A673 (cell line): ENCODE measurements at regions not wholly inside any gene's neighbourhood (a gene's known extent, or its start where the extent isn't known, plus 50 kb on each side); places are given as distances from the start of the nearest gene placed in this dataset.

Experiments
- BruUV-seq: library from RNA; stranded (reverse); fragments of 400-500 nt; replicated peaks from 2 replicates; lab custom pipeline; 2021; lab: Mats Ljungman, UMichigan
- CTCF ChIA-PET: fragments of 300-600 bp; sonication (Branson Sonifier 250); formaldehyde crosslinking; loops from one replicate; lab custom pipeline; 2022; ENCODE audit warnings: antibody characterized with exemption; lab: Charles Lee
- POLR2A ChIA-PET: fragments of 300-600 bp; sonication (Branson Sonifier 250); formaldehyde crosslinking; loops from one replicate; lab custom pipeline; 2022; ENCODE audit warnings: antibody characterized with exemption; ENCODE audit not compliant: low non-redundant PET; lab: Charles Lee
- DNase-seq: peaks from one replicate; pipeline ENCODE4 v3.0.0-alpha.2; 2015; ENCODE audit warnings: low spot score
- H3K27ac ChIP-seq: fragments of 200-600 bp; sonication (generic); 2 replicates; pipeline ENCODE4 v1.5.1; 2016; ENCODE audit warnings: mixed run types, low read depth, mild to moderate bottlenecking, mixed read lengths, antibody characterized with exemption, low read length; ENCODE audit not compliant: poor library complexity, severe bottlenecking
- H3K27me3 ChIP-seq: fragments of 200-600 bp; sonication (generic); replicated peaks from 2 replicates; pipeline ENCODE4 v1.6.1; 2017; ENCODE audit warnings: mixed run types, low read depth, mild to moderate bottlenecking, mixed read lengths, antibody characterized with exemption, low read length; ENCODE audit not compliant: insufficient read depth, poor library complexity
- H3K36me3 ChIP-seq: fragments of 200-600 bp; sonication (generic); 2 replicates; pipeline ENCODE4 v1.6.1; 2016; ENCODE audit warnings: mixed run types, mild to moderate bottlenecking, mixed read lengths, antibody characterized with exemption, low read length; ENCODE audit not compliant: insufficient read depth, poor library complexity, severe bottlenecking
- H3K4me1 ChIP-seq: fragments of 200-600 bp; sonication (generic); 2 replicates; pipeline ENCODE4 v1.6.1; 2017; ENCODE audit warnings: mixed run types, mild to moderate bottlenecking, mixed read lengths, antibody characterized with exemption, low read length; ENCODE audit not compliant: insufficient read depth, poor library complexity, severe bottlenecking
- H3K4me3 ChIP-seq: fragments of 200-600 bp; sonication (generic); 2 replicates; pipeline ENCODE4 v1.5.1; 2016; ENCODE audit warnings: low read depth, mixed run types, mild to moderate bottlenecking, mixed read lengths, low read length; ENCODE audit not compliant: poor library complexity, severe bottlenecking
- H3K9me3 ChIP-seq: fragments of 200-600 bp; sonication (generic); 2 replicates; pipeline ENCODE4 v1.6.1; 2016; ENCODE audit warnings: mixed run types, low read depth, mild to moderate bottlenecking, mixed read lengths, antibody characterized with exemption, low read length; ENCODE audit not compliant: poor library complexity, severe bottlenecking
- EZH2 ChIP-seq: fragments of 200-600 bp; sonication (generic); IDR thresholded peaks from 2 replicates; pipeline ENCODE4 v1.6.1; 2017; ENCODE audit warnings: borderline replicate concordance, low read depth, mild to moderate bottlenecking, mixed read lengths, antibody characterized with exemption, low read length; ENCODE audit not compliant: poor library complexity, severe bottlenecking
- intact Hi-C: fragments of 100-400 bp; cut with micrococcal nuclease; formaldehyde crosslinking; loops from one replicate; pipeline ENCODE4 v1.10.0; 2022; ENCODE audit not compliant: unreplicated experiment
- TF ChIP-seq, protein P1 (sequence below): fragments of 300-800, 200-600 bp; sonication (generic); conservative IDR thresholded peaks from 2 replicates; pipeline ENCODE4 v1.5.1; 2017; ENCODE audit warnings: low read depth, mild to moderate bottlenecking, antibody characterized with exemption, low read length, moderate library complexity, mixed read lengths

DNA sequence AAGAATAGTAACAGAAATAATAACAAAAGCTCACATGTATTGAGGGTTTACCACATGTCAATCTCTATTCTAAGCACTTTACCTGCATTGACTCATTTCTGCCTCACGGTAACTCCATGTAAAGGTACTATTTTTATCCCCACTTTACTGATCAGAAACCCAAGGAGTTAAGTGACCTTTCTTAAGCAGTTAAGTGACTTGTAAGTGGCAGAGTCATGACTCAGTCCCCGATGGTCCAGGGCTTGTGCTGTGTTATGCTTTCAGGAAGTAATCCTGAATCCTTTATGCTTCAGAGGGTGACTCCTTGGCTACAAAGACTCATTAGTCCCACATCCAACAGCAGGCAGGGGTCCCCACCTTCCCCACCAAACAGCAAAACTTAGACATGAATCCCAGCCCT is 66.5 kb downstream of the MRM1 start:
- Histone ChIP-seq H3K36me3 (no peaks in the 10 kb centered on the region), H3K4me3 (no peak overlapping the region), H3K27ac (no peak overlapping the region), H3K27me3 (no peaks in the 10 kb centered on the region), H3K9me3 (no peaks in the 10 kb centered on the region), H3K4me1 (no peaks in the 10 kb centered on the region)
- TF ChIP-seq EZH2: no peak
- TF ChIP-seq, protein P1, sequence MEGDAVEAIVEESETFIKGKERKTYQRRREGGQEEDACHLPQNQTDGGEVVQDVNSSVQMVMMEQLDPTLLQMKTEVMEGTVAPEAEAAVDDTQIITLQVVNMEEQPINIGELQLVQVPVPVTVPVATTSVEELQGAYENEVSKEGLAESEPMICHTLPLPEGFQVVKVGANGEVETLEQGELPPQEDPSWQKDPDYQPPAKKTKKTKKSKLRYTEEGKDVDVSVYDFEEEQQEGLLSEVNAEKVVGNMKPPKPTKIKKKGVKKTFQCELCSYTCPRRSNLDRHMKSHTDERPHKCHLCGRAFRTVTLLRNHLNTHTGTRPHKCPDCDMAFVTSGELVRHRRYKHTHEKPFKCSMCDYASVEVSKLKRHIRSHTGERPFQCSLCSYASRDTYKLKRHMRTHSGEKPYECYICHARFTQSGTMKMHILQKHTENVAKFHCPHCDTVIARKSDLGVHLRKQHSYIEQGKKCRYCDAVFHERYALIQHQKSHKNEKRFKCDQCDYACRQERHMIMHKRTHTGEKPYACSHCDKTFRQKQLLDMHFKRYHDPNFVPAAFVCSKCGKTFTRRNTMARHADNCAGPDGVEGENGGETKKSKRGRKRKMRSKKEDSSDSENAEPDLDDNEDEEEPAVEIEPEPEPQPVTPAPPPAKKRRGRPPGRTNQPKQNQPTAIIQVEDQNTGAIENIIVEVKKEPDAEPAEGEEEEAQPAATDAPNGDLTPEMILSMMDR: no peak
- DNase-seq: no peak
- intact Hi-C loops: no loop called here
- BruUV-seq: no TSS peak
- POLR2A ChIA-PET: no interaction called here
- CTCF ChIA-PET: no interaction called here

DNA sequence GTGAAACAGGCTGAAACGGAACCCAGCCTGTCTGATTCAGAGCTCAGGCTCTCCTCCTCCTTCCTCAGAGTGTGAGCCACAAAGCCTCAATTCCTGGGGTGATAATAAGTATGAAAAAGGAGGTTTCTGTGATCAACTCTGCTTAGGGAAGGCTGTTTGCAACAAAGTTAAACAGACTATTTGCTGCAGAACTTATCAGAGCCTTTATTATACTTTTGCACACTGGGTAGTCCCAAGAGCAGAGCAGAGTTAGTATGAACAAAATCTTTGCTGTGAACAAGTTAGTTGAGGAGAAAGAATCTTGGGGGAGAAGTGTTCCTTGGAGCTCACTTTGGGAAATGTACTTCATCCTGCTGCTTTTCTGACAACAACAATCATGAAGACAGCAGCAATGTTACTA is 67.4 kb downstream of the MRM1 start:
- Histone ChIP-seq H3K9me3 (no peaks in the 10 kb centered on the region), H3K4me1 (no peaks in the 10 kb centered on the region), H3K36me3 (no peaks in the 10 kb centered on the region), H3K4me3 (no peak overlapping the region), H3K27me3 (no peaks in the 10 kb centered on the region), H3K27ac (no peak overlapping the region)
- ChIA-PET CTCF (no interaction called here), POLR2A (no interaction called here)
- no TSS peak for BruUV-seq
- intact Hi-C loops: no loop called here
- DNase-seq: no peak
- TF ChIP-seq EZH2: no peak
- TF ChIP-seq, protein P1: no peak

DNA sequence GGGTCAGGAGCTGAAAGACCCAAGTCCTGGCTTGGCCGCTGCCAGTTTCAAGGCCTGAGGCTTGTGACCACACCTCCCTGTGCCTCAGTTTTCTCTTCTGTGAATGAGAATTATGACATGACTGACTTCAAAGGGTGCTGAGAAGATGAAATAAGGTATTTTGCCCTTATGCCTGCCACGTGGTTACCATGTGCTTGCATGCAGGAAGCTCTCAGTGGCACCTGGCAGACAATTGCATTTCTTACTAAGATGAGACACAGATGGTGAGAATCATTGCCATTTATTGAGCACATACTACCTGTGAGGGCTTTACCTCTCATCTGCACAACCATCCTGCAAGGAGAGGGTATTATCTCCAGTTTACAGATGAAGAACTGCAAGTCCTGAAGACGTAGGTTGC is 69.8 kb downstream of the MRM1 start:
- Histone ChIP-seq H3K9me3 (no peaks in the 10 kb centered on the region), H3K4me1 (no peaks in the 10 kb centered on the region), H3K27me3 (no peaks in the 10 kb centered on the region), H3K27ac (no peak overlapping the region), H3K36me3 (no peaks in the 10 kb centered on the region), H3K4me3 (no peak overlapping the region)
- DNase-seq: no peak
- BruUV-seq: no TSS peak
- TF ChIP-seq, protein P1: no peak
- TF ChIP-seq EZH2: no peak
- POLR2A ChIA-PET: no interaction called here
- intact Hi-C loops: no loop called here
- CTCF ChIA-PET: no interaction called here
